NT2/D1 (cell line): ENCODE measurements at regions not wholly inside any gene's neighbourhood (a gene's known extent, or its start where the extent isn't known, plus 50 kb on each side); places are given as distances from the start of the nearest gene placed in this dataset.

Experiments used
- DNase-seq: peaks from one replicate; pipeline ENCODE4 v3.0.0-alpha.2; 2011; ENCODE audit warnings: low read depth, low spot score
- H3K27me3 ChIP-seq: 2 replicates; pipeline ENCODE4 v1.6.0; 2011; ENCODE audit warnings: mild to moderate bottlenecking; ENCODE audit not compliant: insufficient read length, insufficient read depth
- H3K36me3 ChIP-seq: 2 replicates; pipeline ENCODE4 v1.6.1; 2011; ENCODE audit warnings: mild to moderate bottlenecking, low read length, mixed read lengths; ENCODE audit not compliant: insufficient read depth, insufficient read length
- H3K4me1 ChIP-seq: 2 replicates; pipeline ENCODE4 v1.5.1; 2011; ENCODE audit not compliant: insufficient read depth, insufficient read length
- H3K4me3 ChIP-seq: 2 replicates; pipeline ENCODE4 v1.5.1; 2011; ENCODE audit warnings: low read depth; ENCODE audit not compliant: insufficient read length
- H3K9ac ChIP-seq: 2 replicates; pipeline ENCODE4 v1.6.0; 2011; ENCODE audit warnings: low read depth; ENCODE audit not compliant: insufficient read length
- H3K9me3 ChIP-seq: 2 replicates; pipeline ENCODE4 v1.5.1; 2011; ENCODE audit warnings: mild to moderate bottlenecking, low read length; ENCODE audit not compliant: insufficient read depth
- SUZ12 ChIP-seq: IDR thresholded peaks from 2 replicates; pipeline ENCODE4 v1.6.1; 2011; ENCODE audit not compliant: insufficient read length, insufficient read depth; ENCODE audit errors: extremely low read depth
- YY1 ChIP-seq: IDR thresholded peaks from 2 replicates; pipeline ENCODE4 v1.6.1; 2011; ENCODE audit not compliant: insufficient read length, insufficient read depth
- ZNF274 ChIP-seq: IDR thresholded peaks from 2 replicates; pipeline ENCODE4 v1.6.1; 2011; ENCODE audit warnings: mild to moderate bottlenecking, low read depth, low read length

GRCh38 chr2:36235426-36235825, 120.2 kb upstream of the CRIM1 start:
- H3K27me3 ChIP-seq: no peaks in the 10 kb centered on the region
- H3K36me3 ChIP-seq: no peaks in the 10 kb centered on the region
- no peak for TF ChIP-seq SUZ12
- no peak for TF ChIP-seq YY1
- TF ChIP-seq ZNF274: no peak
- no peak overlapping the region for H3K9ac ChIP-seq
- no peak for DNase-seq
- H3K4me1 ChIP-seq: no peaks in the 10 kb centered on the region
- H3K9me3 ChIP-seq: no peaks in the 10 kb centered on the region
- H3K4me3 ChIP-seq: no peak overlapping the region

- no peak for TF ChIP-seq YY1
- TF ChIP-seq SUZ12: no peak
- no peak for TF ChIP-seq ZNF274
Observed at GRCh38 chr2:36223259-36223658, 132.3 kb upstream of the CRIM1 start.

GRCh38 chr2:36222485-36222884, 133.1 kb upstream of the CRIM1 start:
- H3K36me3 ChIP-seq: no peaks in the 10 kb centered on the region
- no peak for TF ChIP-seq ZNF274
- no peak for TF ChIP-seq SUZ12
- no peak for TF ChIP-seq YY1
- no peak for DNase-seq
- H3K9ac ChIP-seq: no peak overlapping the region
- H3K4me3 ChIP-seq: no peak overlapping the region
- no peaks in the 10 kb centered on the region for H3K27me3 ChIP-seq
- no peaks in the 10 kb centered on the region for H3K4me1 ChIP-seq
- H3K9me3 ChIP-seq: no peaks in the 10 kb centered on the region

More at GRCh38 chr2:36223259-36223658, 132.3 kb upstream of the CRIM1 start:
- H3K9ac ChIP-seq: no peak overlapping the region
- no peak for DNase-seq
- H3K9me3 ChIP-seq: no peaks in the 10 kb centered on the region
- H3K4me1 ChIP-seq: no peaks in the 10 kb centered on the region
- no peak overlapping the region for H3K4me3 ChIP-seq
- H3K36me3 ChIP-seq: no peaks in the 10 kb centered on the region
- no peaks in the 10 kb centered on the region for H3K27me3 ChIP-seq

- DNase-seq: no peak
- no peak for TF ChIP-seq ZNF274
- no peak for TF ChIP-seq YY1
- no peak for TF ChIP-seq SUZ12
- Histone ChIP-seq H3K36me3 (no peaks in the 10 kb centered on the region), H3K9me3 (no peaks in the 10 kb centered on the region), H3K4me1 (no peaks in the 10 kb centered on the region), H3K4me3 (no peak overlapping the region), H3K27me3 (no peaks in the 10 kb centered on the region), H3K9ac (no peak overlapping the region)
Observed at GRCh38 chr2:36214691-36215090, 140.9 kb upstream of the CRIM1 start.

GRCh38 chr2:36203366-36203765, 152.2 kb upstream of the CRIM1 start:
- H3K9ac ChIP-seq: no peak overlapping the region
- no peaks in the 10 kb centered on the region for H3K9me3 ChIP-seq
- no peak for TF ChIP-seq ZNF274
- TF ChIP-seq YY1: no peak
- TF ChIP-seq SUZ12: no peak
- H3K4me1 ChIP-seq: no peaks in the 10 kb centered on the region
- H3K27me3 ChIP-seq: no peaks in the 10 kb centered on the region
- no peak for DNase-seq
- H3K4me3 ChIP-seq: no peak overlapping the region
- H3K36me3 ChIP-seq: no peaks in the 10 kb centered on the region

GRCh38 chr2:36197181-36197971, 158.2 kb upstream of the CRIM1 start:
- no peaks in the 10 kb centered on the region for H3K27me3 ChIP-seq
- TF ChIP-seq YY1 (no peak), SUZ12 (no peak), ZNF274 (no peak)
- H3K4me1 ChIP-seq: no peaks in the 10 kb centered on the region
- no peaks in the 10 kb centered on the region for H3K36me3 ChIP-seq
- no peak overlapping the region for H3K4me3 ChIP-seq
- DNase-seq: no peak
- no peaks in the 10 kb centered on the region for H3K9me3 ChIP-seq
- no peak overlapping the region for H3K9ac ChIP-seq

GRCh38 chr2:36193680-36194079, 161.9 kb upstream of the CRIM1 start:
- no peak for DNase-seq
- H3K27me3 ChIP-seq: no peaks in the 10 kb centered on the region
- H3K9me3 ChIP-seq: no peaks in the 10 kb centered on the region
- H3K4me3 ChIP-seq: no peak overlapping the region
- H3K9ac ChIP-seq: no peak overlapping the region
- no peaks in the 10 kb centered on the region for H3K4me1 ChIP-seq
- TF ChIP-seq YY1 (no peak), ZNF274 (no peak), SUZ12 (no peak)
- no peaks in the 10 kb centered on the region for H3K36me3 ChIP-seq

GRCh38 chr2:36192983-36193382, 162.6 kb upstream of the CRIM1 start:
- Histone ChIP-seq H3K9ac (no peak overlapping the region), H3K4me1 (no peaks in the 10 kb centered on the region), H3K9me3 (no peaks in the 10 kb centered on the region), H3K27me3 (no peaks in the 10 kb centered on the region), H3K4me3 (no peak overlapping the region), H3K36me3 (no peaks in the 10 kb centered on the region)
- TF ChIP-seq YY1: no peak
- TF ChIP-seq SUZ12: no peak
- no peak for TF ChIP-seq ZNF274
- DNase-seq: no peak
